ENCODE measurements at regions not wholly inside any gene's neighbourhood (a gene's known extent, or its start where the extent isn't known, plus 50 kb on each side); places are given as distances from the start of the nearest gene placed in this dataset.

GRCh38 chr15:38895326-38896255 lies 331.0 kb upstream of the RASGRP1 start:
- no peak for FAIRE-seq
- no peak for DNase-seq (ENCODE audit: extremely low spot score, insufficient read length, low read depth)

GRCh38 chr15:38896647-38897046 lies 332.0 kb upstream of the RASGRP1 start:
- DNase-seq (ENCODE audit: extremely low spot score, insufficient read length, low read depth) (no peak), FAIRE-seq (no peak)

- DNase-seq (ENCODE audit: extremely low spot score, insufficient read length, low read depth) (no peak), FAIRE-seq (no peak)
These were observed 332.9 kb upstream of the RASGRP1 start for GRCh38 chr15:38897551-38897950.

GRCh38 chr15:38898236-38898635 lies 333.6 kb upstream of the RASGRP1 start:
- FAIRE-seq (no peak), DNase-seq (ENCODE audit: extremely low spot score, insufficient read length, low read depth) (no peak)

- DNase-seq (ENCODE audit: extremely low spot score, insufficient read length, low read depth) (no peak), FAIRE-seq (no peak)
These were observed 334.7 kb upstream of the RASGRP1 start for GRCh38 chr15:38899300-38899699.

GRCh38 chr15:38904298-38904697 lies 339.7 kb upstream of the RASGRP1 start:
- no peak for FAIRE-seq
- DNase-seq (ENCODE audit: extremely low spot score, insufficient read length, low read depth) = no peak

GRCh38 chr15:38905632-38906031 lies 341.0 kb upstream of the RASGRP1 start:
- FAIRE-seq (no peak), DNase-seq (ENCODE audit: extremely low spot score, insufficient read length, low read depth) (no peak)

- FAIRE-seq (no peak), DNase-seq (ENCODE audit: extremely low spot score, insufficient read length, low read depth) (no peak)
These were observed 356.4 kb upstream of the RASGRP1 start for GRCh38 chr15:38920966-38921365.

- FAIRE-seq = no peak
- DNase-seq (ENCODE audit: extremely low spot score, insufficient read length, low read depth) = no peak
These were observed 356.9 kb upstream of the RASGRP1 start for GRCh38 chr15:38921471-38921870.

GRCh38 chr15:38928431-38928830 lies 363.8 kb upstream of the RASGRP1 start:
- DNase-seq (ENCODE audit: extremely low spot score, insufficient read length, low read depth) (no peak), FAIRE-seq (no peak)

GRCh38 chr15:38930851-38931572 lies 366.4 kb upstream of the RASGRP1 start:
- FAIRE-seq (no peak), DNase-seq (ENCODE audit: extremely low spot score, insufficient read length, low read depth) (no peak)

- no peak for FAIRE-seq
- DNase-seq (ENCODE audit: extremely low spot score, insufficient read length, low read depth) = no peak
These were observed 376.9 kb upstream of the RASGRP1 start for GRCh38 chr15:38941399-38941953.

GRCh38 chr15:38944536-38944935 lies 379.9 kb upstream of the RASGRP1 start:
- no peak for FAIRE-seq

GRCh38 chr15:38945551-38946298 lies 381.1 kb upstream of the RASGRP1 start:
- DNase-seq (ENCODE audit: extremely low spot score, insufficient read length, low read depth) (no peak), FAIRE-seq (no peak)

More at GRCh38 chr15:38944536-38944935, 379.9 kb upstream of the RASGRP1 start:
- DNase-seq (ENCODE audit: extremely low spot score, insufficient read length, low read depth) = no peak

- FAIRE-seq = no peak
- DNase-seq (ENCODE audit: extremely low spot score, insufficient read length, low read depth) = no peak
These were observed 389.5 kb upstream of the RASGRP1 start for GRCh38 chr15:38954090-38954489.

GRCh38 chr15:38961456-38961855 lies 396.8 kb upstream of the RASGRP1 start:
- FAIRE-seq = no peak
- DNase-seq (ENCODE audit: extremely low spot score, insufficient read length, low read depth) = no peak

GRCh38 chr15:38961931-38962330 lies 397.3 kb upstream of the RASGRP1 start:
- DNase-seq (ENCODE audit: extremely low spot score, insufficient read length, low read depth) (no peak), FAIRE-seq (no peak)

- FAIRE-seq (no peak), DNase-seq (ENCODE audit: extremely low spot score, insufficient read length, low read depth) (no peak)
These were observed 408.2 kb upstream of the RASGRP1 start for GRCh38 chr15:38972831-38973230.

- FAIRE-seq (no peak), DNase-seq (ENCODE audit: extremely low spot score, insufficient read length, low read depth) (no peak)
These were observed 410.8 kb upstream of the RASGRP1 start for GRCh38 chr15:38975282-38975990.

- no peak for FAIRE-seq
- no peak for DNase-seq (ENCODE audit: extremely low spot score, insufficient read length, low read depth)
These were observed 426.5 kb upstream of the RASGRP1 start for GRCh38 chr15:38991126-38991525.

Data from GM18507 (cell line).